ENCODE measurements at regions not wholly inside any gene's neighbourhood (a gene's known extent, or its start where the extent isn't known, plus 50 kb on each side); places are given as distances from the start of the nearest gene placed in this dataset.

- no peaks in the 10 kb centered on the region for H3F3A ChIP-seq (ENCODE audit: insufficient read depth)
- H3K36me3 ChIP-seq (ENCODE audit: low read length), result no peaks in the 10 kb centered on the region
- H4K20me1 ChIP-seq (ENCODE audit: low read depth, low read length), result no peaks in the 10 kb centered on the region
- no peaks in the 10 kb centered on the region for H3K27me3 ChIP-seq (ENCODE audit: low read length)
- no peaks in the 10 kb centered on the region for H3K9me2 ChIP-seq (replicated peaks; ENCODE audit: insufficient read depth, low read length)
- no peak overlapping the region for H3K4me2 ChIP-seq (ENCODE audit: low read depth, low read length, poor library complexity, severe bottlenecking)
- H3K9me3 ChIP-seq (ENCODE audit: insufficient read depth, low read length), result no peaks in the 10 kb centered on the region
- no peak overlapping the region for H2AFZ ChIP-seq (ENCODE audit: low read depth, low read length, severe bottlenecking)
- TF ChIP-seq, protein P1, sequence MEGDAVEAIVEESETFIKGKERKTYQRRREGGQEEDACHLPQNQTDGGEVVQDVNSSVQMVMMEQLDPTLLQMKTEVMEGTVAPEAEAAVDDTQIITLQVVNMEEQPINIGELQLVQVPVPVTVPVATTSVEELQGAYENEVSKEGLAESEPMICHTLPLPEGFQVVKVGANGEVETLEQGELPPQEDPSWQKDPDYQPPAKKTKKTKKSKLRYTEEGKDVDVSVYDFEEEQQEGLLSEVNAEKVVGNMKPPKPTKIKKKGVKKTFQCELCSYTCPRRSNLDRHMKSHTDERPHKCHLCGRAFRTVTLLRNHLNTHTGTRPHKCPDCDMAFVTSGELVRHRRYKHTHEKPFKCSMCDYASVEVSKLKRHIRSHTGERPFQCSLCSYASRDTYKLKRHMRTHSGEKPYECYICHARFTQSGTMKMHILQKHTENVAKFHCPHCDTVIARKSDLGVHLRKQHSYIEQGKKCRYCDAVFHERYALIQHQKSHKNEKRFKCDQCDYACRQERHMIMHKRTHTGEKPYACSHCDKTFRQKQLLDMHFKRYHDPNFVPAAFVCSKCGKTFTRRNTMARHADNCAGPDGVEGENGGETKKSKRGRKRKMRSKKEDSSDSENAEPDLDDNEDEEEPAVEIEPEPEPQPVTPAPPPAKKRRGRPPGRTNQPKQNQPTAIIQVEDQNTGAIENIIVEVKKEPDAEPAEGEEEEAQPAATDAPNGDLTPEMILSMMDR (IDR thresholded peaks at IDR 0.05; ENCODE audit: insufficient read depth, low read length, poor library complexity, severe bottlenecking), result no peak
- TF ChIP-seq EZH2phosphoT487 (conservative IDR thresholded peaks at IDR 0.05; ENCODE audit: low read length), result no peak
- H3K4me3 ChIP-seq (ENCODE audit: insufficient read depth, low read length, poor library complexity, severe bottlenecking), result no peak overlapping the region
- no peaks in the 10 kb centered on the region for H3K79me2 ChIP-seq (ENCODE audit: insufficient read depth, low read length)
- no peak overlapping the region for H3K27ac ChIP-seq (ENCODE audit: low read depth, low read length)
- H3K9ac ChIP-seq (ENCODE audit: low read length), result no peak overlapping the region
These were observed 165.8 kb upstream of the SLC24A5 start for GRCh38 chr15:47955021-47955420.

DNA sequence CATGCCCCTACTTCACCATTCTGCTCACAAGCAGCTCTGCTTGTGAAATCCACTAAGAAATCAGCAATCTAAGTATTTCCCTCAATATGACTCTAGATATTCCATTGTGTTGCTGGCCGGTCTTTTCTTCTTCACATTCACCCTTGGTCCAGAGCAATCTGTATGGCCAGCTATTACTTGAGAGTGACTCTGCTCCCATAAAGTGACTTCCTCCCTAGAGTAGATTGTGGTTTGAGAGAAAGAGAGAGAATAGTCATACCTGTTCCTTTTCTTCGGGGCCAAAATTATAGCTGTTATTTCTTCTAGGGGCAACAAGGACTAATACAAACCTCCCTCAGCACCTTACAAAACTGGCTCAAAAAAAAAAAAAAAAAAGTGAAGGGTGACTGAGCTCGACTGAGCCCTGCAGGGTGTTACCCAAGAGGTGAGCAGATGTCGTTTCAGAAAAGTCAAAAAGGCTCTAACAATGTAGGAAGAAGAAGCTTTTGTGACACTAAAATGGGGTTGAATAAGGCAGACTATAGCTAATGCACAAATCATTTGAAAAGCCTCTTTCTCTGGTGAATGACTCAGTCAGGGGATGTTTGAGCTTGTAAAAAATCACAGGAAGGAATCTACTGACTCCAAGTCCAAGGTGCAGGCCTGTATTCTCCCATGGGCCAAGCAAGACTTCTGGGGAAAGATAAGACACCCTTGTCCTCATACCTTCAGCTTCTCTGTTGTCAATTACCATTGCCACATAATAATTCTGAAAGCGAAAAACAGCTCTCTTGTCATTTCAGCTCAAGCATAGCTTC is 161.0 kb upstream of the SLC24A5 start:
- H3K27me3 ChIP-seq (ENCODE audit: low read length), result no peaks in the 10 kb centered on the region
- TF ChIP-seq EZH2phosphoT487 (conservative IDR thresholded peaks at IDR 0.05; ENCODE audit: low read length), result no peak
- TF ChIP-seq, protein P1 (IDR thresholded peaks at IDR 0.05; ENCODE audit: insufficient read depth, low read length, poor library complexity, severe bottlenecking), result no peak

DNA sequence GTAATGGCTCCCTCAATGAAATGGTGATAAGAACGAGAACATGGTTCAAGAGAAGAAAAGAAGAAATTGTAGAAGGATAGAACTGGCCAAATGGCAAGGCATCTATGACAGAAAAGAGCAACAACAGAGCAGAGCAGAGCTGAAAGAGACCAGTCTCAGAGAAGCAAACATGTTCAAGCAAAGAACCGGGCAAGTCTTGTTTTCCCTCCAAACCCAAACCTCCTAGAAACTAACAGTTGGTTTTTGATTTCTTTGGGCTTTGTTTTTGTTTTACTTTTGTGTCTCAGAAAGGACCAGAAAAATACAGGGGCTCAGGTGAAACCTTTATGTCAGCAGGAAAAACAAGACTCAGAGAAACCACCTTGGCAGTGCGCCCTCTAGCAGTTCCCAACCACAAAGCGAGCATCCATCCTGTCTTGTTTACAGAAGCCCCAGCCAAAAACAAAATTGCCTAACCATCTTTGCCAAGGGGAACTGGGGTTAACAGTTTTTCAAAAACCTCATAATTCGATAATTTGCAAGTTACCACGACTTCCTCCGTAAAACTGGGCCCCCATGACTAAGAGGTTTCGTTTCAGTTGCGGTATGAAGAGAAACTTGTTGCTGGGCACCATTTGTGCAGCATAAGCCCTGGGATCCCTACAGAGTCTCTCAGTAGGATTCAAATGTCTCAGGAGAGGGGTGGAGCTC is 159.2 kb upstream of the SLC24A5 start:
- Histone ChIP-seq H3K27ac (ENCODE audit: low read depth, low read length) (no peak overlapping the region), H3K36me3 (ENCODE audit: low read length) (no peaks in the 10 kb centered on the region), H4K20me1 (ENCODE audit: low read depth, low read length) (no peaks in the 10 kb centered on the region), H3K9me2 (replicated peaks; ENCODE audit: insufficient read depth, low read length) (no peaks in the 10 kb centered on the region), H3K27me3 (ENCODE audit: low read length) (no peaks in the 10 kb centered on the region), H3K4me3 (ENCODE audit: insufficient read depth, low read length, poor library complexity, severe bottlenecking) (no peak overlapping the region), H3F3A (ENCODE audit: insufficient read depth) (no peaks in the 10 kb centered on the region), H3K79me2 (ENCODE audit: insufficient read depth, low read length) (no peaks in the 10 kb centered on the region), H3K9me3 (ENCODE audit: insufficient read depth, low read length) (no peaks in the 10 kb centered on the region), H3K9ac (ENCODE audit: low read length) (no peak overlapping the region), H2AFZ (ENCODE audit: low read depth, low read length, severe bottlenecking) (no peak overlapping the region), H3K4me2 (ENCODE audit: low read depth, low read length, poor library complexity, severe bottlenecking) (no peak overlapping the region)
- TF ChIP-seq, protein P1 (IDR thresholded peaks at IDR 0.05; ENCODE audit: insufficient read depth, low read length, poor library complexity, severe bottlenecking), result no peak
- no peak for TF ChIP-seq EZH2phosphoT487 (conservative IDR thresholded peaks at IDR 0.05; ENCODE audit: low read length)

More for the DNA sequence above, 161.0 kb upstream of the SLC24A5 start:
- Histone ChIP-seq H3K36me3 (ENCODE audit: low read length) (no peaks in the 10 kb centered on the region), H3K9ac (ENCODE audit: low read length) (no peak overlapping the region), H3K79me2 (ENCODE audit: insufficient read depth, low read length) (no peaks in the 10 kb centered on the region), H3K9me3 (ENCODE audit: insufficient read depth, low read length) (no peaks in the 10 kb centered on the region), H3K4me3 (ENCODE audit: insufficient read depth, low read length, poor library complexity, severe bottlenecking) (no peak overlapping the region), H4K20me1 (ENCODE audit: low read depth, low read length) (no peaks in the 10 kb centered on the region), H3F3A (ENCODE audit: insufficient read depth) (no peaks in the 10 kb centered on the region), H3K9me2 (replicated peaks; ENCODE audit: insufficient read depth, low read length) (no peaks in the 10 kb centered on the region), H2AFZ (ENCODE audit: low read depth, low read length, severe bottlenecking) (no peak overlapping the region), H3K4me2 (ENCODE audit: low read depth, low read length, poor library complexity, severe bottlenecking) (no peak overlapping the region), H3K27ac (ENCODE audit: low read depth, low read length) (no peak overlapping the region)
